ENCODE measurements at regions not wholly inside any gene's neighbourhood (a gene's known extent, or its start where the extent isn't known, plus 50 kb on each side); places are given as distances from the start of the nearest gene placed in this dataset.

GRCh38 chr20:12321736-12322135, 404.0 kb downstream of the BTBD3 start:
- TF ChIP-seq CTCF (IDR thresholded peaks at IDR 0.05; ENCODE audit: insufficient read depth, low read length, poor library complexity, severe bottlenecking): no peak
- DNase-seq (ENCODE audit: extremely low read depth, insufficient read length): no peak
- no peaks in the 10 kb centered on the region for H3K27me3 ChIP-seq (replicated peaks; ENCODE audit: control insufficient read depth, insufficient read depth, low read length)
- no peak overlapping the region for H3K4me3 ChIP-seq (replicated peaks; ENCODE audit: low read depth, low read length)
- no peaks in the 10 kb centered on the region for H3K36me3 ChIP-seq (ENCODE audit: control insufficient read depth, insufficient read depth, low read length)

- no peaks in the 10 kb centered on the region for H3K27me3 ChIP-seq (replicated peaks; ENCODE audit: control insufficient read depth, insufficient read depth, low read length)
- no peaks in the 10 kb centered on the region for H3K36me3 ChIP-seq (ENCODE audit: control insufficient read depth, insufficient read depth, low read length)
- TF ChIP-seq CTCF (IDR thresholded peaks at IDR 0.05; ENCODE audit: insufficient read depth, low read length, poor library complexity, severe bottlenecking): no peak
- no peak overlapping the region for H3K4me3 ChIP-seq (replicated peaks; ENCODE audit: low read depth, low read length)
- DNase-seq (ENCODE audit: extremely low read depth, insufficient read length): no peak
These were observed 409.5 kb downstream of the BTBD3 start for GRCh38 chr20:12327205-12327604.

GRCh38 chr20:12331236-12331635, 413.5 kb downstream of the BTBD3 start:
- Histone ChIP-seq H3K27me3 (replicated peaks; ENCODE audit: control insufficient read depth, insufficient read depth, low read length) (no peaks in the 10 kb centered on the region), H3K4me3 (replicated peaks; ENCODE audit: low read depth, low read length) (no peak overlapping the region), H3K36me3 (ENCODE audit: control insufficient read depth, insufficient read depth, low read length) (no peaks in the 10 kb centered on the region)
- no peak for DNase-seq (ENCODE audit: extremely low read depth, insufficient read length)
- TF ChIP-seq CTCF (IDR thresholded peaks at IDR 0.05; ENCODE audit: insufficient read depth, low read length, poor library complexity, severe bottlenecking): no peak

DNA sequence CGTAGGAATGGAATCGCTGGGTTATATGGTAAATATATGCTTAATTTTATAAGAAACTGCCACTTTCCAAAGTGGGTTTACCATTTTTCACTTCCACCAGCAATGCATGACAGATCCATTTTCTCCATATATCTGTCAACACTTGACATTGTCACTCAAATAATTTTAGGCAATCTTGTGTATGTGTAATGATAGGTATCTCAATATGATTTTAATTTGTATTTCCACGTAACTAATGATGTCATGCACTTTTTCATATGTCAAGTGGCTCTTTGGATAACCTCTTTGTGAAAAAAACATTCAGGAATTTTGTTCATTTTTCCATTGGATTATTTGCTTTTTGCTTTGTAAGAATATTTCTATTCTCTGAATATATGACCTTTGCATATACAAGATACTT, 419.9 kb downstream of the BTBD3 start:
- TF ChIP-seq CTCF (IDR thresholded peaks at IDR 0.05; ENCODE audit: insufficient read depth, low read length, poor library complexity, severe bottlenecking): no peak
- H3K36me3 ChIP-seq (ENCODE audit: control insufficient read depth, insufficient read depth, low read length): no peaks in the 10 kb centered on the region
- no peak overlapping the region for H3K4me3 ChIP-seq (replicated peaks; ENCODE audit: low read depth, low read length)
- H3K27me3 ChIP-seq (replicated peaks; ENCODE audit: control insufficient read depth, insufficient read depth, low read length): no peaks in the 10 kb centered on the region
- no peak for DNase-seq (ENCODE audit: extremely low read depth, insufficient read length)

- no peak for TF ChIP-seq CTCF (IDR thresholded peaks at IDR 0.05; ENCODE audit: insufficient read depth, low read length, poor library complexity, severe bottlenecking)
- no peaks in the 10 kb centered on the region for H3K27me3 ChIP-seq (replicated peaks; ENCODE audit: control insufficient read depth, insufficient read depth, low read length)
These were observed 428.3 kb downstream of the BTBD3 start for GRCh38 chr20:12345978-12346377.

GRCh38 chr20:12353842-12354241, 436.1 kb downstream of the BTBD3 start:
- Histone ChIP-seq H3K27me3 (replicated peaks; ENCODE audit: control insufficient read depth, insufficient read depth, low read length) (no peaks in the 10 kb centered on the region), H3K36me3 (ENCODE audit: control insufficient read depth, insufficient read depth, low read length) (no peaks in the 10 kb centered on the region), H3K4me3 (replicated peaks; ENCODE audit: low read depth, low read length) (no peak overlapping the region)
- no peak for DNase-seq (ENCODE audit: extremely low read depth, insufficient read length)
- no peak for TF ChIP-seq CTCF (IDR thresholded peaks at IDR 0.05; ENCODE audit: insufficient read depth, low read length, poor library complexity, severe bottlenecking)

More at GRCh38 chr20:12345978-12346377, 428.3 kb downstream of the BTBD3 start:
- H3K36me3 ChIP-seq (ENCODE audit: control insufficient read depth, insufficient read depth, low read length): no peaks in the 10 kb centered on the region
- H3K4me3 ChIP-seq (replicated peaks; ENCODE audit: low read depth, low read length): no peak overlapping the region
- DNase-seq (ENCODE audit: extremely low read depth, insufficient read length): no peak

Measured in GM06990 (cell line).